CD14-positive monocyte (primary cell): ENCODE measurements at regions not wholly inside any gene's neighbourhood (a gene's known extent, or its start where the extent isn't known, plus 50 kb on each side); places are given as distances from the start of the nearest gene placed in this dataset.

ENCODE experiments used
- DNase-seq, 3 donors: peaks; one replicate each; pipeline ENCODE4 v3.0.0-alpha.2; 2011 to 2022
- H2AFZ ChIP-seq: 2 replicates; pipeline ENCODE4 v1.6.0; 2012; ENCODE audit warnings: mild to moderate bottlenecking, low read depth, low read length, inconsistent platforms; ENCODE audit not compliant: insufficient read depth, poor library complexity, severe bottlenecking
- H3K27ac ChIP-seq, 2 donors: 1 replicate in 1 of 2; 2 replicates in 1 of 2; pipeline ENCODE4 v1.5.1; 2012 to 2013; ENCODE audit warnings: low read length in 2 of 2, control low read depth in 1 of 2, inconsistent platforms in 1 of 2, low read depth in 1 of 2, mild to moderate bottlenecking in 1 of 2
- H3K27me3 ChIP-seq, 2 donors: one replicate each; pipeline versions ENCODE4 v1.6.0 to v1.6.1; 2011 to 2013; ENCODE audit warnings: low read length in 2 of 2; ENCODE audit not compliant: control insufficient read depth in 2 of 2, insufficient read depth in 2 of 2
- H3K36me3 ChIP-seq, 2 donors: replicated peaks in 1 of 2; 1 replicate in 1 of 2; 2 replicates in 1 of 2; pipeline versions ENCODE4 v1.5.1 to v1.6.1; 2012 to 2013; ENCODE audit warnings: low read length in 2 of 2, control low read depth in 1 of 2, inconsistent platforms in 1 of 2, mild to moderate bottlenecking in 1 of 2; ENCODE audit not compliant: insufficient read depth in 2 of 2, control insufficient read depth in 1 of 2
- H3K4me1 ChIP-seq, 2 donors: 1 replicate in 1 of 2; 2 replicates in 1 of 2; pipeline versions ENCODE4 v1.5.1 to v1.6.1; 2012 to 2013; ENCODE audit warnings: low read length in 2 of 2, control low read depth in 1 of 2, inconsistent platforms in 1 of 2, mild to moderate bottlenecking in 1 of 2, moderate library complexity in 1 of 2; ENCODE audit not compliant: insufficient read depth in 2 of 2, control insufficient read depth in 1 of 2
- H3K4me2 ChIP-seq: replicated peaks from 2 replicates; pipeline ENCODE3; 2012; ENCODE audit warnings: low read length, moderate library complexity, mild to moderate bottlenecking; ENCODE audit not compliant: poor library complexity, severe bottlenecking; ENCODE audit errors: extremely low read depth
- H3K4me3 ChIP-seq, 3 experiments: fragments of 200-600 bp in 1 of 3; sonication (generic) in 1 of 3; replicated peaks in 1 of 3; 1 replicate in 2 of 3; 2 replicates in 1 of 3; pipeline ENCODE4 v1.5.1; 2011 to 2013; ENCODE audit warnings: low read length in 3 of 3, mild to moderate bottlenecking in 3 of 3, control low read depth in 2 of 3, low read depth in 2 of 3, inconsistent platforms in 1 of 3, moderate library complexity in 1 of 3
- H3K79me2 ChIP-seq: 2 replicates; pipeline ENCODE4 v1.6.0; 2012; ENCODE audit warnings: mild to moderate bottlenecking, control low read depth, inconsistent platforms, low read length, moderate library complexity; ENCODE audit not compliant: insufficient read depth
- H3K9ac ChIP-seq: 2 replicates; pipeline ENCODE4 v1.6.0; 2017; ENCODE audit warnings: low read length, mild to moderate bottlenecking; ENCODE audit not compliant: insufficient read depth, poor library complexity, severe bottlenecking
- H3K9me3 ChIP-seq, 2 donors: replicated peaks in 1 of 2; 1 replicate in 1 of 2; 2 replicates in 1 of 2; pipeline versions ENCODE4 v1.5.1 to v1.6.1; 2012 to 2013; ENCODE audit warnings: low read length in 2 of 2, control low read depth in 1 of 2; ENCODE audit not compliant: control insufficient read depth in 1 of 2, insufficient read depth in 1 of 2
- H4K20me1 ChIP-seq: 2 replicates; pipeline ENCODE4 v1.6.0; 2012; ENCODE audit warnings: mild to moderate bottlenecking, low read length, control low read depth, moderate library complexity; ENCODE audit not compliant: insufficient read depth
- H3K27ac Mint-ChIP-seq, 7 donors: one replicate each; pipeline ENCODE4 v1.8.0; 2020; ENCODE audit warnings: mild to moderate bottlenecking in 7 of 7, mixed read lengths in 7 of 7, moderate library complexity in 6 of 7, inconsistent platforms in 2 of 7
- H3K27me3 Mint-ChIP-seq, 3 donors: one replicate each; pipeline ENCODE4 v1.8.0; 2021 to 2022; ENCODE audit warnings: low read depth in 3 of 3, mild to moderate bottlenecking in 3 of 3, mixed read lengths in 3 of 3, moderate library complexity in 3 of 3, inconsistent platforms in 1 of 3
- H3K36me3 Mint-ChIP-seq, 2 donors: one replicate each; pipeline ENCODE4 v1.8.0; 2020; ENCODE audit warnings: mixed read lengths in 2 of 2, inconsistent platforms in 1 of 2, mild to moderate bottlenecking in 1 of 2
- H3K4me1 Mint-ChIP-seq: one replicate; pipeline ENCODE4 v1.8.0; 2020; ENCODE audit warnings: mild to moderate bottlenecking, mixed read lengths
- H3K4me3 Mint-ChIP-seq, 2 donors: one replicate each; pipeline ENCODE4 v1.8.0; 2020; ENCODE audit warnings: mild to moderate bottlenecking in 2 of 2, mixed read lengths in 2 of 2, moderate library complexity in 1 of 2
- H3K9me3 Mint-ChIP-seq, 7 donors: one replicate each; pipeline ENCODE4 v1.8.0; 2020 to 2022; ENCODE audit warnings: mixed read lengths in 7 of 7, mild to moderate bottlenecking in 6 of 7, moderate library complexity in 6 of 7, inconsistent platforms in 2 of 7
- WGBS: methylation state at CpG from one replicate; pipeline ENCODE4 v1.1.5; 2013; ENCODE audit warnings: missing lambda C conversion rate; ENCODE audit not compliant: insufficient coverage; 5-methylcytosine and 5-hydroxymethylcytosine counted together
- intact Hi-C, 2 donors: fragments of 100-400 bp; cut with micrococcal nuclease; formaldehyde crosslinking; loops; one replicate each; pipeline versions ENCODE4 v1.15.0 to v1.15.1; 2023
- TF ChIP-seq, protein P1 (sequence below): fragments of 200-600 bp; IDR thresholded peaks from one replicate; pipeline ENCODE4 v1.8.0; 2022; ENCODE audit warnings: antibody characterized with exemption, mild to moderate bottlenecking

DNA sequence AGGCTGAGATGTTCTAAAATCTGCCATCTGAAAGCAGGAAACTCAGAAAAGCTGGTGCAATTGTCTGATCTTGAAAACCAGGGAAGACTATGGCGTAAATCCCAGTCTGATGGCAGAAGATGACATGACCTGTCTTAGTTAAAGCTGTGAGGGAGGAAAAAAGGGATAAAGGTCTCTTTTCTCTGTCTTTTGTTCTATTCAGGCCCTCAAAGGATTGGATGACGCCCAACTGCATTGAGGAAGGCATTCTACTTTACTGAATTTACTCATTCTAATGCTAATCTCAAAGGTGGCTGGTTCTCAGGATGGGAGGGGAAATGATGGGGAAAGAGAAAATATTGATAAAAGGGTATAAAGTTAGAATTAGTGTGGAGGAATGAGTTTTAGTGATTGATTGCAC lies 312.8 kb upstream of the CTNND2 start:
- Histone ChIP-seq H3K27ac (no peak overlapping the region), H3K9ac (no peak overlapping the region), H3K9me3 (peaks cover 19 to 27% of the 10 kb centered on the region in 2 donors), H2AFZ (no peak overlapping the region), H3K4me1 (no peaks in the 10 kb centered on the region), H3K4me2 (no peak overlapping the region), H4K20me1 (no peaks in the 10 kb centered on the region), H3K4me3 (no peak overlapping the region), H3K27me3 (no peaks in the 10 kb centered on the region), H3K79me2 (no peaks in the 10 kb centered on the region), H3K36me3 (no peaks in the 10 kb centered on the region)
- Mint-ChIP-seq H3K36me3 (no peaks in the 10 kb centered on the region), H3K27ac (no peak overlapping the region), H3K27me3 (no peaks in the 10 kb centered on the region), H3K4me1 (no peaks in the 10 kb centered on the region), H3K9me3 (peaks cover 5 to 21% (median 16%) of the 10 kb centered on the region in 7 donors), H3K4me3 (no peak overlapping the region)
- TF ChIP-seq, protein P1, sequence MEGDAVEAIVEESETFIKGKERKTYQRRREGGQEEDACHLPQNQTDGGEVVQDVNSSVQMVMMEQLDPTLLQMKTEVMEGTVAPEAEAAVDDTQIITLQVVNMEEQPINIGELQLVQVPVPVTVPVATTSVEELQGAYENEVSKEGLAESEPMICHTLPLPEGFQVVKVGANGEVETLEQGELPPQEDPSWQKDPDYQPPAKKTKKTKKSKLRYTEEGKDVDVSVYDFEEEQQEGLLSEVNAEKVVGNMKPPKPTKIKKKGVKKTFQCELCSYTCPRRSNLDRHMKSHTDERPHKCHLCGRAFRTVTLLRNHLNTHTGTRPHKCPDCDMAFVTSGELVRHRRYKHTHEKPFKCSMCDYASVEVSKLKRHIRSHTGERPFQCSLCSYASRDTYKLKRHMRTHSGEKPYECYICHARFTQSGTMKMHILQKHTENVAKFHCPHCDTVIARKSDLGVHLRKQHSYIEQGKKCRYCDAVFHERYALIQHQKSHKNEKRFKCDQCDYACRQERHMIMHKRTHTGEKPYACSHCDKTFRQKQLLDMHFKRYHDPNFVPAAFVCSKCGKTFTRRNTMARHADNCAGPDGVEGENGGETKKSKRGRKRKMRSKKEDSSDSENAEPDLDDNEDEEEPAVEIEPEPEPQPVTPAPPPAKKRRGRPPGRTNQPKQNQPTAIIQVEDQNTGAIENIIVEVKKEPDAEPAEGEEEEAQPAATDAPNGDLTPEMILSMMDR: no peak
- no CpG with 5 or more reads among the region's 2 CpGs for WGBS
- intact Hi-C loops: no loop called here
- DNase-seq: no peak

DNA sequence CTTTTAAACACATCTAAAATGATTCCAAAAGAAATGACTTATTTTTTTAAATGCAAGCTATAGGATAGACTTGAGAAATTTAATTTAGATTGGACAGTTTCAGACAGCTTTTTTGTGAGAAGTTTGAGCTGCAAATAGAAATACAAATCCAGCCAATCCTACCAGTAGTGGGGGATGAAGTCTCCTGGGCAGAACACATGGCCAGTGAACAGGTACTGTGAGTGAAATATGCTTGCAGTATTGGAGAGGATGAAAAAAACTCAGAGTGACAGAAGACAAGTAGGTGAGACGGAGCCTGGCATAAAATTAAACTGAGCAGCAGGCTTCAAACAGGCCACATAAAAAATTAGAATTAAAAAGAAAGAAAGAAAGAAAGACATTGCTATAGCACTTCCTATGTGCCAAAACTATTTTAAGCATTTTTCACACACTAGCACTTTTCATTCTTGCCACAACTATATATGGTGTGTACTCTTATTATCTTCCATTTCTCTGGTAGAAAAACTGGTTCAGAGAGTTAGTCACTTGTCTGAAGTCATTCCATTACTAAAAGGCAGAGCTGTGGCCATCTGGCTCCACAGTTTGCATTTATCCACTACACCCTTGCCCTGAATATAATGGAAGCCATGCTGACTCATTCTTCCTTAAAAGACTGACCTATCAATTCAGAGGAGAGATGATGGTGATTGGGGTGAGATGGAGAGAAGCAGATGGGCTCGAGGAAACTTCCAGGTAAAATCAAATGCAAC lies 310.2 kb upstream of the CTNND2 start:
- Histone ChIP-seq H2AFZ (no peak overlapping the region), H3K9me3 (peaks cover 22 to 27% of the 10 kb centered on the region in 2 donors), H3K79me2 (no peaks in the 10 kb centered on the region), H3K4me1 (no peaks in the 10 kb centered on the region), H3K4me3 (no peak overlapping the region), H3K36me3 (no peaks in the 10 kb centered on the region), H3K27me3 (no peaks in the 10 kb centered on the region), H3K4me2 (no peak overlapping the region), H4K20me1 (no peaks in the 10 kb centered on the region), H3K27ac (no peak overlapping the region), H3K9ac (no peak overlapping the region)
- no CpG with 5 or more reads among the region's 2 CpGs for WGBS
- Mint-ChIP-seq H3K36me3 (no peaks in the 10 kb centered on the region), H3K4me1 (no peaks in the 10 kb centered on the region), H3K9me3 (peaks cover 5 to 23% (median 16%) of the 10 kb centered on the region in 7 donors), H3K27me3 (no peaks in the 10 kb centered on the region), H3K27ac (no peak overlapping the region), H3K4me3 (no peak overlapping the region)
- intact Hi-C loops: no loop called here
- DNase-seq: no peak
- TF ChIP-seq, protein P1: no peak
